NT2/D1 (cell line): ENCODE measurements at regions not wholly inside any gene's neighbourhood (a gene's known extent, or its start where the extent isn't known, plus 50 kb on each side); places are given as distances from the start of the nearest gene placed in this dataset.
"Not testable (repeated sequence)": the region's sequence is repeated elsewhere in the genome, so short reads cannot be mapped to it uniquely, and the experiment has no call there.

Experiments used
- DNase-seq: peaks from one replicate; pipeline ENCODE4 v3.0.0-alpha.2; 2011; ENCODE audit warnings: low read depth, low spot score
- H3K27me3 ChIP-seq: 2 replicates; pipeline ENCODE4 v1.6.0; 2011; ENCODE audit warnings: mild to moderate bottlenecking; ENCODE audit not compliant: insufficient read length, insufficient read depth
- H3K36me3 ChIP-seq: 2 replicates; pipeline ENCODE4 v1.6.1; 2011; ENCODE audit warnings: mild to moderate bottlenecking, low read length, mixed read lengths; ENCODE audit not compliant: insufficient read depth, insufficient read length
- H3K4me1 ChIP-seq: 2 replicates; pipeline ENCODE4 v1.5.1; 2011; ENCODE audit not compliant: insufficient read depth, insufficient read length
- H3K4me3 ChIP-seq: 2 replicates; pipeline ENCODE4 v1.5.1; 2011; ENCODE audit warnings: low read depth; ENCODE audit not compliant: insufficient read length
- H3K9ac ChIP-seq: 2 replicates; pipeline ENCODE4 v1.6.0; 2011; ENCODE audit warnings: low read depth; ENCODE audit not compliant: insufficient read length
- H3K9me3 ChIP-seq: 2 replicates; pipeline ENCODE4 v1.5.1; 2011; ENCODE audit warnings: mild to moderate bottlenecking, low read length; ENCODE audit not compliant: insufficient read depth
- SUZ12 ChIP-seq: IDR thresholded peaks from 2 replicates; pipeline ENCODE4 v1.6.1; 2011; ENCODE audit not compliant: insufficient read length, insufficient read depth; ENCODE audit errors: extremely low read depth
- YY1 ChIP-seq: IDR thresholded peaks from 2 replicates; pipeline ENCODE4 v1.6.1; 2011; ENCODE audit not compliant: insufficient read length, insufficient read depth
- ZNF274 ChIP-seq: IDR thresholded peaks from 2 replicates; pipeline ENCODE4 v1.6.1; 2011; ENCODE audit warnings: mild to moderate bottlenecking, low read depth, low read length

GRCh38 chr12:105887131-105887530, 251.6 kb downstream of the NUAK1 start:
- 0 out of 2 replicates have a peak, but pooled peaks cover 8% of the 10 kb centered on the region for H3K9me3 ChIP-seq
- H3K27me3 ChIP-seq, result no peaks in the 10 kb centered on the region
- H3K4me3 ChIP-seq, result no peak overlapping the region
- TF ChIP-seq YY1 (no peak), SUZ12 (no peak), ZNF274 (no peak)
- no peaks in the 10 kb centered on the region for H3K36me3 ChIP-seq
- no peak for DNase-seq
- no peaks in the 10 kb centered on the region for H3K4me1 ChIP-seq
- H3K9ac ChIP-seq, result no peak overlapping the region

- no peaks in the 10 kb centered on the region for H3K4me1 ChIP-seq
- H3K9me3 ChIP-seq, result 0 out of 2 replicates have a peak, but pooled peaks cover 8% of the 10 kb centered on the region
- H3K9ac ChIP-seq, result no peak overlapping the region
- no peaks in the 10 kb centered on the region for H3K36me3 ChIP-seq
- no peak for TF ChIP-seq ZNF274
- no peak for TF ChIP-seq SUZ12
- TF ChIP-seq YY1, result no peak
- H3K27me3 ChIP-seq, result no peaks in the 10 kb centered on the region
- H3K4me3 ChIP-seq, result no peak overlapping the region
- no peak for DNase-seq
Observed at GRCh38 chr12:105888696-105889095, 250.1 kb downstream of the NUAK1 start.

GRCh38 chr12:105892362-105892910, 246.3 kb downstream of the NUAK1 start:
- no peaks in the 10 kb centered on the region for H3K27me3 ChIP-seq
- no peak for DNase-seq
- H3K36me3 ChIP-seq, result no peaks in the 10 kb centered on the region
- peaks cover 2% of the 10 kb centered on the region for H3K4me1 ChIP-seq
- no peak overlapping the region for H3K4me3 ChIP-seq
- TF ChIP-seq SUZ12, result no peak
- TF ChIP-seq ZNF274, result no peak
- TF ChIP-seq YY1, result no peak
- H3K9me3 ChIP-seq, result peaks cover 24% of the 10 kb centered on the region; the same call in 1 of the 2 replicates
- H3K9ac ChIP-seq, result no peak overlapping the region

DNA sequence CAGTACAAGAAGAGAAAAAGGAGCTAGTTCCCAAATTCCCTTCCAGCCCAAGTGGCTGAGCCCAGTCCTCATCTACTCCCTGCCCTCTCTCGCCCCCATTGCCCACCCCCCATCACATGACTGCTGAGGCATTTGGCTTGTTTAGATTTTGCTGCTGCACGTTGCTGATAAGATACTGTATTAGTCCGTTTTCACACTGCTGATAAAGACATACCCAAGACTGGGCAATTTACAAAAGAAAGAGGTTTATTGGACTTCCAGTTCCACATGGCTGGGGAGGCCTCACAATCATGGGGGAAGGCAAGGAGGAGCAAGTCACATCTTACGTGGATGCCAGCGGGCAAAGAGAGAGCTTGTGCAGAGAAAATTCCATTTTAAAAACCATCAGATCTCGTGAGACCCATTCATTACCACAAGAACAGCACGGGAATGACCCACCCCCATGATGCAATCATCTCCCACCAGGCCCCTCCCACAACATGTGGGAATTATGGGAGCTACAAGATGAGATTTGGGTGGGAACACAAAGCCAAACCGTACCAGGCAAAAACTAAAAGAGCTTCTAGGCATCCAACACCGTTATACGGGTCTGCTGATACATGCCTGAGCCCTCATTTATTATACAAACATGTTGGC, 243.4 kb downstream of the NUAK1 start:
- H3K9me3 ChIP-seq, result peaks cover 24% of the 10 kb centered on the region; the same call in 1 of the 2 replicates
- not testable (repeated sequence) for H3K36me3 ChIP-seq, H3K9ac ChIP-seq, H3K4me3 ChIP-seq, H3K4me1 ChIP-seq, H3K27me3 ChIP-seq, DNase-seq

GRCh38 chr12:105897311-105897725, 241.4 kb downstream of the NUAK1 start:
- no peak for TF ChIP-seq ZNF274
- no peak for TF ChIP-seq YY1
- no peak for TF ChIP-seq SUZ12
- H3K4me3 ChIP-seq, result no peak overlapping the region
- peak; percentile 87 for DNase-seq
- peaks cover 34% of the 10 kb centered on the region; the same call in 1 of the 2 replicates for H3K9me3 ChIP-seq
- H3K9ac ChIP-seq, result no peak overlapping the region
- H3K4me1 ChIP-seq, result peaks cover 2% of the 10 kb centered on the region
- no peaks in the 10 kb centered on the region for H3K36me3 ChIP-seq
- H3K27me3 ChIP-seq, result no peaks in the 10 kb centered on the region

GRCh38 chr12:105898271-105898670, 240.5 kb downstream of the NUAK1 start:
- H3K27me3 ChIP-seq, H3K4me3 ChIP-seq, H3K9ac ChIP-seq, DNase-seq, H3K4me1 ChIP-seq, H3K36me3 ChIP-seq: not testable (repeated sequence)
- H3K9me3 ChIP-seq, result peaks cover 34% of the 10 kb centered on the region; the same call in 1 of the 2 replicates

DNA sequence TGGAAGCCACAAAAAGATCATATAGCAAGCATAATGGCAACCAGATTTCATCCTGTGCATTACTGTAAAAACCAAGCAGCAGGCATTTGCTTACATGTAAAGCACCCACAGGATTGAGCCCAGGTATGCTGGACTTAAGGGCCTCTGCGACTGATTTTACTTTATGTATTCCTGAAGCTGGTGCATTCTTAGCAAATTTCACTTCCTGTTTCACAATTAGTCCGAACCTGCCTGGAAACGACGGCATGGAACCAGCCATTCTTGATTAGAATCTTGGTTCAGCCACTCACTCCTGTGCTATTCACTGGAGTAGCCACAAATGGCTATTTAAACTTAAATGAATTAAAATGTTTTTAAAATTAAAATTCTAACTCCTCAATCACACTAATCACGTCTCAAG, 239.2 kb downstream of the NUAK1 start:
- no peak for TF ChIP-seq YY1
- TF ChIP-seq ZNF274, result no peak
- no peak for TF ChIP-seq SUZ12
- Histone ChIP-seq H3K4me3 (no peak overlapping the region), H3K27me3 (no peaks in the 10 kb centered on the region), H3K9me3 (peaks cover 34% of the 10 kb centered on the region; the same call in 1 of the 2 replicates), H3K9ac (no peak overlapping the region), H3K36me3 (no peaks in the 10 kb centered on the region), H3K4me1 (peaks cover 2% of the 10 kb centered on the region)
- no peak for DNase-seq
